ENCODE measurements at regions not wholly inside any gene's neighbourhood (a gene's known extent, or its start where the extent isn't known, plus 50 kb on each side); places are given as distances from the start of the nearest gene placed in this dataset.

GRCh38 chr21:31470896-31471694 is 127.0 kb upstream of the TIAM1 start:
- H3K36me3 Mint-ChIP-seq: no peaks in the 10 kb centered on the region

GRCh38 chr21:31460980-31461379 is 116.9 kb upstream of the TIAM1 start:
- no peak overlapping the region for H3K4me3 Mint-ChIP-seq
- DNase-seq (ENCODE audit: low spot score in 2 of 2): no peak
- H3K27ac Mint-ChIP-seq: no peak overlapping the region

More at GRCh38 chr21:31470896-31471694, 127.0 kb upstream of the TIAM1 start:
- Mint-ChIP-seq H3K4me3 (no peak overlapping the region), H3K9me3 (peaks cover 2% of the 10 kb centered on the region), H3K27ac (no peak overlapping the region), H3K4me1 (no peaks in the 10 kb centered on the region), H3K27me3 (no peaks in the 10 kb centered on the region)
- no peak for ATAC-seq (ENCODE audit: low read depth)
- no peak for DNase-seq (ENCODE audit: low spot score in 2 of 2)

DNA sequence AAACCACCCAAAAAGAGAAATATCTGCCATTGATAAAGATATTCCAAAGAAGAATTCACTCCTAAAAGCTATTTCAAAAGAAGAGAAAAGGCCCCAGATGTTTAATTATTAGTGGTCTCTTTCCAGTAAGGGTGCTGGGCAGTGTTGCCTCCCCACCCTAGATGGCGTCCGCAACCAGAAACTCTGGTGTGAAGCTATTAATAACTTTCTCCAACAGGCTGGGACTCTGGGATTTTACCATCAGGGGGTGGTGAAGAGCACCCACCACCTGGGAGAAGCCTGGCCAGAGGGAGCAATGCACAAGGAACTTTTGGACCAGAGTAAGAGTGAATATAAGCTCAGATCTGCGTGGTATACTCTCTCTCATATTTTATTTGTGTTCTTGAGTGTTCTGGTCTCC is 115.4 kb upstream of the TIAM1 start:
- ATAC-seq (ENCODE audit: low read depth) (no peak), DNase-seq (ENCODE audit: low spot score in 2 of 2) (no peak)
- no peaks in the 10 kb centered on the region for H3K36me3 Mint-ChIP-seq
- peaks cover 3% of the 10 kb centered on the region for H3K4me1 Mint-ChIP-seq
- no peak overlapping the region for H3K27ac Mint-ChIP-seq
- no peaks in the 10 kb centered on the region for H3K9me3 Mint-ChIP-seq
- H3K4me3 Mint-ChIP-seq: no peak overlapping the region
- H3K27me3 Mint-ChIP-seq: peaks cover 1% of the 10 kb centered on the region

More at GRCh38 chr21:31460980-31461379, 116.9 kb upstream of the TIAM1 start:
- H3K9me3 Mint-ChIP-seq: no peaks in the 10 kb centered on the region
- peaks cover 1% of the 10 kb centered on the region for H3K27me3 Mint-ChIP-seq
- no peak for ATAC-seq (ENCODE audit: low read depth)
- H3K4me1 Mint-ChIP-seq: peaks cover 3% of the 10 kb centered on the region
- H3K36me3 Mint-ChIP-seq: no peaks in the 10 kb centered on the region

- peaks cover 3% of the 10 kb centered on the region for H3K9me3 Mint-ChIP-seq
- DNase-seq (ENCODE audit: low spot score in 2 of 2) (no peak), ATAC-seq (ENCODE audit: low read depth) (no peak)
- no peak overlapping the region for H3K27ac Mint-ChIP-seq
- H3K36me3 Mint-ChIP-seq: no peaks in the 10 kb centered on the region
- peaks cover 3% of the 10 kb centered on the region for H3K27me3 Mint-ChIP-seq
- H3K4me3 Mint-ChIP-seq: no peak overlapping the region
- peaks cover 3% of the 10 kb centered on the region for H3K4me1 Mint-ChIP-seq
These were observed 113.6 kb upstream of the TIAM1 start for GRCh38 chr21:31457675-31458074.

DNA sequence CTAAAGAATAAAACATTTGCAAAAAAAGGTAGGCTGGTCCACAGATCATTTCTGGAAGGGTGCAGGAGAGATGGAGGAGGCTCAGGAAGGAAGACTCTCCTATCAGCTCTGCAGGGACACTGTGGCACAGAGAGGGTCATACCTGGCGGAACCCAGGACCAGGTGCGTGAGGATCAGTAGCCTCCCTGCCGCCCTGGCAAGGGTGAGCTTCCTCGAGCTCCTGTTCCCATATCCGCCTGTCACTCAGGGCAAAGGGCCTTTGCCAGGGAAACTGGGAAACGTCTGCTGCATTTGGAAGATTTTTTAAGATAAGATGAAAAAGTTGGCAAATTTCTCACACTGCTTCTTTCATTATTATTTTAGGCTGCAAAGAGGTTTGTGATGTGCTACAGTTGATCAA is 112.1 kb upstream of the TIAM1 start:
- ATAC-seq (ENCODE audit: low read depth): no peak
- no peak for DNase-seq (ENCODE audit: low spot score in 2 of 2)
- no peak overlapping the region for H3K27ac Mint-ChIP-seq
- no peaks in the 10 kb centered on the region for H3K36me3 Mint-ChIP-seq
- H3K9me3 Mint-ChIP-seq: peaks cover 5% of the 10 kb centered on the region
- peaks cover 3% of the 10 kb centered on the region for H3K4me1 Mint-ChIP-seq
- no peak overlapping the region for H3K4me3 Mint-ChIP-seq
- H3K27me3 Mint-ChIP-seq: peaks cover 5% of the 10 kb centered on the region

GRCh38 chr21:31455506-31455905 is 111.4 kb upstream of the TIAM1 start:
- Mint-ChIP-seq H3K9me3 (peaks cover 5% of the 10 kb centered on the region), H3K27me3 (peaks cover 5% of the 10 kb centered on the region), H3K36me3 (no peaks in the 10 kb centered on the region), H3K27ac (no peak overlapping the region), H3K4me1 (peaks cover 2% of the 10 kb centered on the region), H3K4me3 (no peak overlapping the region)
- no peak for ATAC-seq (ENCODE audit: low read depth)
- no peak for DNase-seq (ENCODE audit: low spot score in 2 of 2)

GRCh38 chr21:31450980-31451379 is 106.9 kb upstream of the TIAM1 start:
- Mint-ChIP-seq H3K27me3 (peaks cover 6% of the 10 kb centered on the region), H3K4me1 (peaks cover 4% of the 10 kb centered on the region), H3K9me3 (peaks cover 5% of the 10 kb centered on the region), H3K27ac (no peak overlapping the region), H3K4me3 (no peak overlapping the region), H3K36me3 (no peaks in the 10 kb centered on the region)
- ATAC-seq (ENCODE audit: low read depth): no peak
- DNase-seq (ENCODE audit: low spot score in 2 of 2): no peak

GRCh38 chr21:31449921-31450535 is 106.0 kb upstream of the TIAM1 start:
- ATAC-seq (ENCODE audit: low read depth): no peak
- H3K27me3 Mint-ChIP-seq: peaks cover 7% of the 10 kb centered on the region
- no peak overlapping the region for H3K27ac Mint-ChIP-seq

GRCh38 chr21:31448496-31448895 is 104.4 kb upstream of the TIAM1 start:
- Mint-ChIP-seq H3K27me3 (peaks cover 6% of the 10 kb centered on the region), H3K4me3 (no peak overlapping the region), H3K4me1 (peaks cover 4% of the 10 kb centered on the region), H3K9me3 (peaks cover 5% of the 10 kb centered on the region), H3K27ac (no peak overlapping the region), H3K36me3 (no peaks in the 10 kb centered on the region)
- DNase-seq (ENCODE audit: low spot score in 2 of 2) (no peak), ATAC-seq (ENCODE audit: low read depth) (no peak)

More at GRCh38 chr21:31449921-31450535, 106.0 kb upstream of the TIAM1 start:
- Mint-ChIP-seq H3K9me3 (peaks cover 5% of the 10 kb centered on the region), H3K4me3 (no peak overlapping the region), H3K4me1 (peaks cover 4% of the 10 kb centered on the region), H3K36me3 (no peaks in the 10 kb centered on the region)
- DNase-seq (ENCODE audit: low spot score in 2 of 2): no peak

GRCh38 chr21:31447505-31447904 is 103.4 kb upstream of the TIAM1 start:
- H3K4me3 Mint-ChIP-seq: no peak overlapping the region
- H3K9me3 Mint-ChIP-seq: no peaks in the 10 kb centered on the region
- H3K4me1 Mint-ChIP-seq: peaks cover 4% of the 10 kb centered on the region
- H3K36me3 Mint-ChIP-seq: no peaks in the 10 kb centered on the region
- H3K27me3 Mint-ChIP-seq: peaks cover 6% of the 10 kb centered on the region
- H3K27ac Mint-ChIP-seq: no peak overlapping the region
- DNase-seq (ENCODE audit: low spot score in 2 of 2) (no peak), ATAC-seq (ENCODE audit: low read depth) (no peak)

DNA sequence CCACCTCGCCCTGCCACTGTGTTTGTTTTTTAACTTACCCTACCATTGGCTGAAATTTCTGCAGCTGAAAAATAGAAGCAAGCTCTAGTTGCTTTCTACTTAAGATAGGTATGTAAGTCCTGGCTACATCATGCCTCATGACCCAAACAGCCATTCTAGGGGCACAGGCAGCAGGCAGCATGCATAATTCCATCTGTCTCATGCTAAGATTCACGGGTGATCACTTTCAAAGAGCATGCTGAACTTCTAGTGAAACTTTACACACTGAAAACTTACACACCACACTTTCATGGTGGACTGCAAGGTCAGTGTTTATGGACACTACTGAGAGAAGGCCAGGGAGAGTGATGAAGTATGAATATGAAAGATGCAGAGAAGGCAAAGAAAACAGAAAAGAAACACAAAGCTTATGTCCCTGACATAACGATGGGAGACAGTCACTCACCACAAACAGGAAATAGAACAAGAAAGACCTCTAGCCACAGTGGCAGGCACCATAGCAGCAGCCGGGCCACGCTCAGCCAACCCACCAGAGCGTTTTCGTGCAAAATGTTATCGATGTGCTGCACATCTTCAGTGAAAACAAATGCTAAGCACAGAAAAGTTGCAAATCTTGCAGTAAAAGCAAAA is 102.3 kb upstream of the TIAM1 start:
- Mint-ChIP-seq H3K27me3 (peaks cover 5% of the 10 kb centered on the region), H3K36me3 (no peaks in the 10 kb centered on the region), H3K4me3 (no peak overlapping the region), H3K9me3 (peaks cover 1% of the 10 kb centered on the region), H3K4me1 (peaks cover 4% of the 10 kb centered on the region), H3K27ac (no peak overlapping the region)
- DNase-seq (ENCODE audit: low spot score in 2 of 2) (no peak), ATAC-seq (ENCODE audit: low read depth) (no peak)

DNA sequence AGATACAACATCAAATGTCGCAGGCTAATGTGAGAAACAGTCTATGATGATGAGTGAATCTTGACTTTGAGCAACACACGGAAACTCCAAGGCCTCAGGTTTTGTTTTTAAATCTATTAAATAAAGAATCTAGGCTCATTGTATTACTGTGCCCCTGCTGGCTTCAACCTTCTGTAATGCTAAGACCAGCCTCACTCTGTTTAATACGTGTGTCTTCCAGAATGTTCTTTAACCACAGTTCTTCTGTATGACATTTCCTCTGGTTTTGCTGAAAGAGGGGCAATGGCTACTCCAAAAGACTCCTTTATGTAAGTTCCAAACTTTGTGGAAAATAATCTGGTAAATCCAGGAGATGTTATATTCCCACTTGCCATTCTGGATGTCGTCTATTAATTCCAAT is 101.1 kb upstream of the TIAM1 start:
- no peak overlapping the region for H3K4me3 Mint-ChIP-seq
- H3K36me3 Mint-ChIP-seq: no peaks in the 10 kb centered on the region
- no peak for ATAC-seq (ENCODE audit: low read depth)
- H3K4me1 Mint-ChIP-seq: peaks cover 4% of the 10 kb centered on the region
- H3K27ac Mint-ChIP-seq: no peak overlapping the region
- peaks cover 1% of the 10 kb centered on the region for H3K9me3 Mint-ChIP-seq
- peaks cover 5% of the 10 kb centered on the region for H3K27me3 Mint-ChIP-seq
- DNase-seq (ENCODE audit: low spot score in 2 of 2): no peak

DNA sequence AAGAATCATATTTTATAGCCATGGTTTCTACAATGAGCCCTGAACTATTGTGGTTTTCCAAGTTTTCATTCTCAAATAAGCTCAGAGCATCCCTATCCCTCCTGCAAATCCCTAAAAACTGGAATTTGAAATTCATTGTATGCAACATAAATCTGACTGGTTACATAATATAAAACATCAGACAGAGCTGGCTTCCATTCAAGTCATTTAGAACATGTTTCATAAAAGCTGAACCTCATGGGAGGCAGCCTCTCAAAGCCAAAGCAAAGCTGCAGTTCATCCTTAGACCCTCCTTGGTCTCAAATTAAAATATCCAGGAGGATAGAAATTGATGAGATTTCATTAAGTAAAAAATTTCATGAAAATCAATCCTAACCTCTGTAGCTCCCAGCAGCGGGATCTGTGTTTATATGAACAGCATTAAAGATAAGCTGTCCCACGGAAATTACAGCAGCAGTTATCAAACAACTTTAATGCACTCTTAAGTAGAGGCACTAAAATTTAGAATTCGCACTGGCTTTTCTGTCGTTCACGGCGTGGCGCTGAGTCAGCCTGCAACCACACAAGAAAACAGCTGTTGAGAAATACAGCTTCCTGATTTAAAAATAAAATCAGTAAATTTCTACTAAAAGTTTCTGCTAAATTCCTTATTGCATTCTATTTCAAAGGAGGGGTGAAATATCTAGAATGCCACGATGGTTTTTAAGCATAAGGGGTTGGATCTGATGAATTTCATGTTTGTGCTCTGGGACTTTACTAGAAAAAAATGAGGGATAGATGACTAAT is 99.9 kb upstream of the TIAM1 start:
- Mint-ChIP-seq H3K9me3 (peaks cover 1% of the 10 kb centered on the region), H3K36me3 (no peaks in the 10 kb centered on the region), H3K4me3 (no peak overlapping the region), H3K4me1 (peaks cover 4% of the 10 kb centered on the region), H3K27me3 (peaks cover 5% of the 10 kb centered on the region), H3K27ac (no peak overlapping the region)
- ATAC-seq (ENCODE audit: low read depth): no peak
- DNase-seq (ENCODE audit: low spot score in 2 of 2): no peak

GRCh38 chr21:31442339-31442738 is 98.3 kb upstream of the TIAM1 start:
- no peak for ATAC-seq (ENCODE audit: low read depth)
- Mint-ChIP-seq H3K4me3 (no peak overlapping the region), H3K27ac (no peak overlapping the region)

More at GRCh38 chr21:31442339-31442738, 98.3 kb upstream of the TIAM1 start:
- Mint-ChIP-seq H3K27me3 (peaks cover 5% of the 10 kb centered on the region), H3K9me3 (peaks cover 1% of the 10 kb centered on the region), H3K4me1 (peaks cover 4% of the 10 kb centered on the region), H3K36me3 (peaks cover 2% of the 10 kb centered on the region)
- DNase-seq (ENCODE audit: low spot score in 2 of 2): no peak

Measured in memory B cell (primary cell).